Ascending aorta (tissue), 2 donors: ENCODE measurements at regions not wholly inside any gene's neighbourhood (a gene's known extent, or its start where the extent isn't known, plus 50 kb on each side); places are given as distances from the start of the nearest gene placed in this dataset.
"Not testable (repeated sequence)": the region's sequence is repeated elsewhere in the genome, so short reads cannot be mapped to it uniquely, and the experiment has no call there.

Experiments
- DNase-seq, 2 donors: peaks; one replicate each; pipeline ENCODE4 v3.0.0-alpha.2; 2019; ENCODE audit warnings: low spot score in 2 of 2
- H3K27ac ChIP-seq, 2 donors: fragments of 200-600 bp; sonication (generic); one replicate each; pipeline ENCODE4 v1.5.1; 2016 to 2017; ENCODE audit warnings: mild to moderate bottlenecking in 1 of 2
- H3K27me3 ChIP-seq: fragments of 200-600 bp; sonication (generic); one replicate; pipeline ENCODE4 v1.5.1; 2017
- H3K36me3 ChIP-seq, 2 donors: fragments of 200-600 bp; sonication (generic); one replicate each; pipeline ENCODE4 v1.5.1; 2016
- H3K4me1 ChIP-seq, 2 donors: fragments of 200-600 bp; sonication (generic); one replicate each; pipeline ENCODE4 v1.5.1; 2016 to 2017; ENCODE audit warnings: mild to moderate bottlenecking in 1 of 2
- H3K4me3 ChIP-seq, 2 donors: fragments of 200-600 bp; sonication (generic); one replicate each; pipeline ENCODE4 v1.5.1; 2016 to 2017; ENCODE audit warnings: mild to moderate bottlenecking in 1 of 2
- H3K9me3 ChIP-seq, 2 donors: fragments of 200-600 bp; sonication (generic); one replicate each; pipeline ENCODE4 v1.5.1; 2016
- intact Hi-C: fragments of 100-400 bp; cut with DNase I; formaldehyde crosslinking; loops from one replicate; pipeline ENCODE4 v1.15.1; 2023
- TF ChIP-seq, protein P1 (sequence below), 3 experiments: fragments of 200-600 bp in 2 of 3; fragments of 450-650 bp in 1 of 3; sonication (generic) in 2 of 3; IDR thresholded peaks; one replicate each; pipeline ENCODE4 v1.5.1; 2016 to 2019; ENCODE audit warnings: antibody characterized with exemption in 3 of 3, mild to moderate bottlenecking in 1 of 3, moderate library complexity in 1 of 3

DNA sequence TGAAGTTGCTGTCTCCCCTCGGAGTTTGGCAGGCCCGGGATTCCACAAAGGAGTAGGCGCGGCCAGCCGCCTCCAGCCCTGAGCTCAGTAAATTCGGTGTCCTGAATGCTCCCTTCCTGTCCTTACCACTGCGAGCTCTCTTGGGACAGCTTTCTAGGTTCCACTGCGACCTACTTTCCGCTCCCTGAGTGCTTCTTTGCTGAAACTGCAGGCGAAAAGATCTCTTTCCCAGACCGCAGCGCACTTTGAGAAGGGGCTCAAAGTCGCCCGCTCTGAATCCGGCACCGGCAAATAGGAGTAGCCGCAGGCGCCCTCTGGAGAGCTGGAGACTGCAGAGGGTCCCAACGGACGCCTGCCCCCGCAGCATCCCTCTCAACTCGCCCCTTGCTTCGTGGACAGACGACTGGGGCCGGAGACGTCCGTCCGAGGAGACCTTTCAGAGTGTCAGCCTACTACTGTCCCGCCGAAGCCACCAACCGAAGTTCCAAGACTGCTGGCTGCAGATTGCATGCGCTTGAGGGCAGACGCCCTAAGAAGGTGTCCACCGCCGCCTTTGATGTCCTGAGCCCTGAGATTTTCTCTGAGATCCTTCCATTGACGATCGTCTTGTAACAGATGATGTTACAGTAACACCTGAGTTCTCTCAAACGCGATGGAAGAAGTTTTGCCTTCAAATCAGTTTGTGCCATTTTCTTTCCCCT is 96.0 kb downstream of the ANXA2R start:
- peak overlapping the region in 1 of 2 donors; percentile 47 for H3K4me3 ChIP-seq
- no peak overlapping the region for H3K27ac ChIP-seq
- H3K27me3 ChIP-seq, result no peaks in the 10 kb centered on the region
- H3K9me3 ChIP-seq, result no peaks in the 10 kb centered on the region
- intact Hi-C loops, result no loop called here
- no peaks in the 10 kb centered on the region for H3K36me3 ChIP-seq
- DNase-seq, result no peak
- TF ChIP-seq, protein P1, sequence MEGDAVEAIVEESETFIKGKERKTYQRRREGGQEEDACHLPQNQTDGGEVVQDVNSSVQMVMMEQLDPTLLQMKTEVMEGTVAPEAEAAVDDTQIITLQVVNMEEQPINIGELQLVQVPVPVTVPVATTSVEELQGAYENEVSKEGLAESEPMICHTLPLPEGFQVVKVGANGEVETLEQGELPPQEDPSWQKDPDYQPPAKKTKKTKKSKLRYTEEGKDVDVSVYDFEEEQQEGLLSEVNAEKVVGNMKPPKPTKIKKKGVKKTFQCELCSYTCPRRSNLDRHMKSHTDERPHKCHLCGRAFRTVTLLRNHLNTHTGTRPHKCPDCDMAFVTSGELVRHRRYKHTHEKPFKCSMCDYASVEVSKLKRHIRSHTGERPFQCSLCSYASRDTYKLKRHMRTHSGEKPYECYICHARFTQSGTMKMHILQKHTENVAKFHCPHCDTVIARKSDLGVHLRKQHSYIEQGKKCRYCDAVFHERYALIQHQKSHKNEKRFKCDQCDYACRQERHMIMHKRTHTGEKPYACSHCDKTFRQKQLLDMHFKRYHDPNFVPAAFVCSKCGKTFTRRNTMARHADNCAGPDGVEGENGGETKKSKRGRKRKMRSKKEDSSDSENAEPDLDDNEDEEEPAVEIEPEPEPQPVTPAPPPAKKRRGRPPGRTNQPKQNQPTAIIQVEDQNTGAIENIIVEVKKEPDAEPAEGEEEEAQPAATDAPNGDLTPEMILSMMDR (IDR thresholded peaks at IDR 0.05), result no peak
- H3K4me1 ChIP-seq, result peaks cover 0 to 5% of the 10 kb centered on the region in 2 donors

DNA sequence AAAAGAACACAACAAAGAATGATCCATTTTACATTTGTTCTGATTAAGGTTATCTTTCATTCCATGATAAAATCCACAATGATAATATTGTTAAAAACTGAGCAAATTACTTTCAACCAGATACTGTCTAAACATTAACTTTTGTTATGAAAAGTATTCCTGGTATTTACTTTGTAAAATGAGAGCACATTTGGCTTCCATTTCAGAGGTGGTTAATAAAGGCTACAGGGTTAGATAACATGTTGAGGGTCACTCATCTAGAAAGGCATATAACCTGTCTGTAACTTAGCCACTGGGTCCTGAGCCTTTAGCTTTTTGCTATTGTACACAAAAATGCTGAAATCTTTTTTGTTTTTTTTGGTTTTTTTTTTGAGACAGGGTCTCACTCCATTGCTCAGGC is 99.3 kb downstream of the ANXA2R start:
- no peak for DNase-seq
- Histone ChIP-seq H3K9me3 (no peaks in the 10 kb centered on the region), H3K27me3 (no peaks in the 10 kb centered on the region), H3K4me3 (no peak overlapping the region), H3K36me3 (no peaks in the 10 kb centered on the region), H3K4me1 (peaks cover 0 to 5% of the 10 kb centered on the region in 2 donors), H3K27ac (no peak overlapping the region)
- intact Hi-C loops, result no loop called here
- TF ChIP-seq, protein P1 (IDR thresholded peaks at IDR 0.05), result no peak

DNA sequence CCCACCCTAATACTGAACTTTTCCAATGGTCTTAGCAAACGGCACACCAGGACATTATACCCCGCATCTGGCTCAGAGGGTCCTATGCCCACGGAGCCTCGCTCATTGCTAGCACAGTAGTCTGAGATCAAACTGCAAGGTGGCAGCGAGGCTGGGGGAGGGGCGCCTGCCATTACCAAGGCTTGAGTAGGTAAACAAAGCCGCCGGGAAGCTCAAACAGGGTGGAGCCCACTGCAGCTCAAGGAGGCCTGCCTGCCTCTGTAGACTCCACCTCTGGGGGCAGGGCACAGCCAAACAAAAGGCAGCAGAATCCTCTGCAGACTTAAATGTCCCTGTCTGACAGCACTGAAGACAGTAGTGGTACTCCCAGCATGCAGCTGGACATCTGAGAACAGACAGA is 108.1 kb downstream of the ANXA2R start:
- DNase-seq, H3K9me3 ChIP-seq, H3K36me3 ChIP-seq, intact Hi-C loops, H3K4me1 ChIP-seq, H3K4me3 ChIP-seq, H3K27ac ChIP-seq, H3K27me3 ChIP-seq: not testable (repeated sequence)

DNA sequence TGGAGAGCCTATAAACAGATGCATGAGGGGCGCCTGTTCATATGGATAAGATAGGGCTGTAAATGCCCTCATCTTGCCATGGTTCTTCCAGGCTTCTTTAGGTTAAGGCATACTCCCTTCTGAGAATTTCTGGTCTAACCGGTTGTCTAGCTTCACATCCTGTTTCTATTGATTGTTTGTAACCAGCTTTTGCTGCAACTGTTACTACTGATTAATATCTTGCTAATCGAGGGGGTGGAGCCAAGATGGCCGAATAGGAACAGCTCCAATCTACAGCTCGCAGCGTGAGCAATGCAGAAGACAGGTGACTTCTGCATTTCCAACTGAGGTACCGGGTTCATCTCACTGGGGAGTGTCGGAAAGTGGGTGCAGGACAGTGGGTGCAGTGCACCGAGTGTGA is 108.7 kb downstream of the ANXA2R start:
- H3K4me3 ChIP-seq, H3K4me1 ChIP-seq, H3K9me3 ChIP-seq, H3K27me3 ChIP-seq, H3K27ac ChIP-seq, intact Hi-C loops, DNase-seq, H3K36me3 ChIP-seq: not testable (repeated sequence)

DNA sequence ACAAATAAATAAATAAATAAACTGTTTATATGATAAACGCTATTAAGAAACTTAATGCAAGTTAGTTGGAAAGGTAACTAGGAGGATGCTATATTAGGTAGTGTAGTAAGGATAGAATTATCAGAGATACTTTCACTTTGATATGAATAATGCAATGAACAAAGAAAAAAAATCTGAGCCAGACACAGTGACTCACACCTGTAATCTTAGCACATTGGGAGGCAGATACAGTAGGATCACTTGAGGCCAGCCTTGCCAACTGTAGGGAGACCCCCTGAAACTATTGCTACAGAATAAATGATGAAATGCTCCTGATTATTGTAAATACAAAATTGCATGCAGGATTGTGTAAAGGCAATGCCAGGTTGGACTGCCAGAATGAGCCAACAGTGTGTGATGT is 109.2 kb downstream of the ANXA2R start:
- no peaks in the 10 kb centered on the region for H3K4me1 ChIP-seq
- no peaks in the 10 kb centered on the region for H3K36me3 ChIP-seq
- H3K27me3 ChIP-seq, result no peaks in the 10 kb centered on the region
- TF ChIP-seq, protein P1 (IDR thresholded peaks at IDR 0.05), result no peak
- H3K9me3 ChIP-seq, result peaks cover 0 to 3% of the 10 kb centered on the region in 2 donors
- no peak for DNase-seq
- intact Hi-C loops, result no loop called here
- H3K4me3 ChIP-seq, result no peak overlapping the region
- no peak overlapping the region for H3K27ac ChIP-seq

DNA sequence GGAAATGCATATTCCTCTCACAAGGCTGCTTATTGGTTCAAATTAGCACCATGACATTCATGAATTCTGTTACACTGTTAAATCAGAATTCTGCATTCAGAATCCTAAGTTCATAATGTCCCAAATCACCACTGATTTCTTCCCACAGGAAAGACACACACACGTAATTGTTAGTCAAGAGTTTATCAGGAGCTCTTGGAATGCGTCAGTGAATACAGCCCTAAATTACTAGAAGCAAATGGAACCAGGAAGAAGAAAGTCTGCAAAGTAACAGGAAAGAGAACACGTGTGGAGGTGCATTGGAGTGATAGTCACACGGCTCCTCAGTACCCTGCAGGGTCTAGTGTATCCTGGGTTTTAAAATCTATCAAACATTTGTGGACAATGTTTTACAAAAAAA is 110.2 kb downstream of the ANXA2R start:
- no peaks in the 10 kb centered on the region for H3K27me3 ChIP-seq
- no peak overlapping the region for H3K4me3 ChIP-seq
- peaks cover 0 to 3% of the 10 kb centered on the region in 2 donors for H3K9me3 ChIP-seq
- intact Hi-C loops, result no loop called here
- TF ChIP-seq, protein P1 (IDR thresholded peaks at IDR 0.05), result no peak
- no peak overlapping the region for H3K27ac ChIP-seq
- H3K4me1 ChIP-seq, result no peaks in the 10 kb centered on the region
- DNase-seq, result no peak
- no peaks in the 10 kb centered on the region for H3K36me3 ChIP-seq

DNA sequence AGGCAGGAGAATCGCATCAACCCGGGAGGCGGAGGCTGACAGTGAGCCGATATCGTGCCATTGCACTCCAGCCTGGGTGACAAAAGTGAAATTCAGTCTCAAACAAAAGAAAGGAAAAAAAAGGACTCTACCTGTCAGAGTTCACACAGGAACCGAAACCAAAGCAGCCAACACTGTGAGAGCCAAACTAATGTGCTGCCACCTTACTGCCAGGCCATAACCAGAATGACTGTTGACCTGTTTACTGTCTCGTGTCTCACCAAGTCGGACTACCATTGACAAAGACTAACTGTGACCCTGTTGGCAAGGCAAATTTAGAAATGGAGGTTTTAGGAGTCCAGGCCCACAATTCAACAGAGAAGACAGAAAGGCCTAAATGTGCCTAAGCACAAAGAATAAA is 112.4 kb downstream of the ANXA2R start:
- Histone ChIP-seq H3K27ac (no peak overlapping the region), H3K9me3 (peaks cover 0 to 3% of the 10 kb centered on the region in 2 donors), H3K4me1 (no peaks in the 10 kb centered on the region), H3K4me3 (no peak overlapping the region), H3K36me3 (no peaks in the 10 kb centered on the region), H3K27me3 (no peaks in the 10 kb centered on the region)
- no peak for DNase-seq
- intact Hi-C loops, result no loop called here
- TF ChIP-seq, protein P1 (IDR thresholded peaks at IDR 0.05), result no peak
